ENCODE measurements at regions not wholly inside any gene's neighbourhood (a gene's known extent, or its start where the extent isn't known, plus 50 kb on each side); places are given as distances from the start of the nearest gene placed in this dataset.

DNA sequence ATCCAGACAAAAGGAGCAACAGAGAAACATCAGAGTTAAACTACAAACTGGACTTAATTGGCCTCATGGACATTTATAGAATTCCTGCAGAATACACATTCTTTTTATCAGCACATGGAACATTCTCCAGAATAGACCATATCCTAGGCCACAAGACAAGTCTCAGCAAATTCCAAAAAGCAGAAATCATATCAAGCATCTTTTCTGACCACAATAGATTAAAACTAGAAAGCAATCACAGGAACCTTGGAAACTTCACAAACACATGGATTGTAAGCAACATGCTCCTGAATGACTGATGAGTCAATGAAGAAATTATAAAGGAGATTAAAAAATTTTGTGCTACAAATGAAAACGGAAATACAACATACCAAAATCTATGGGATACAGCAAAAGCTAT lies 526.7 kb downstream of the PCDH7 start:
- TF ChIP-seq, protein P1, sequence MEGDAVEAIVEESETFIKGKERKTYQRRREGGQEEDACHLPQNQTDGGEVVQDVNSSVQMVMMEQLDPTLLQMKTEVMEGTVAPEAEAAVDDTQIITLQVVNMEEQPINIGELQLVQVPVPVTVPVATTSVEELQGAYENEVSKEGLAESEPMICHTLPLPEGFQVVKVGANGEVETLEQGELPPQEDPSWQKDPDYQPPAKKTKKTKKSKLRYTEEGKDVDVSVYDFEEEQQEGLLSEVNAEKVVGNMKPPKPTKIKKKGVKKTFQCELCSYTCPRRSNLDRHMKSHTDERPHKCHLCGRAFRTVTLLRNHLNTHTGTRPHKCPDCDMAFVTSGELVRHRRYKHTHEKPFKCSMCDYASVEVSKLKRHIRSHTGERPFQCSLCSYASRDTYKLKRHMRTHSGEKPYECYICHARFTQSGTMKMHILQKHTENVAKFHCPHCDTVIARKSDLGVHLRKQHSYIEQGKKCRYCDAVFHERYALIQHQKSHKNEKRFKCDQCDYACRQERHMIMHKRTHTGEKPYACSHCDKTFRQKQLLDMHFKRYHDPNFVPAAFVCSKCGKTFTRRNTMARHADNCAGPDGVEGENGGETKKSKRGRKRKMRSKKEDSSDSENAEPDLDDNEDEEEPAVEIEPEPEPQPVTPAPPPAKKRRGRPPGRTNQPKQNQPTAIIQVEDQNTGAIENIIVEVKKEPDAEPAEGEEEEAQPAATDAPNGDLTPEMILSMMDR (IDR thresholded peaks at IDR 0.05; ENCODE audit: poor library complexity), result no peak
- TF ChIP-seq EZH2 (IDR thresholded peaks at IDR 0.05; ENCODE audit: borderline replicate concordance), result no peak
- no peak for TF ChIP-seq EZH2phosphoT487 (IDR thresholded peaks at IDR 0.05; ENCODE audit: low read depth, severe bottlenecking, unreplicated experiment)
